Activated CD4-positive, alpha-beta memory T cell treated with anti-CD3 and anti-CD28 coated beads, Interleukin-2, amount 10 ng/mL, durations not matched to agents 7 days and 5 days (primary cell): ENCODE measurements at regions not wholly inside any gene's neighbourhood (a gene's known extent, or its start where the extent isn't known, plus 50 kb on each side); places are given as distances from the start of the nearest gene placed in this dataset.
"Not testable (repeated sequence)": the region's sequence is repeated elsewhere in the genome, so short reads cannot be mapped to it uniquely, and the experiment has no call there.

Experiments
- CTCF ChIA-PET: fragments of 350-600 bp; sonication (Branson Sonifier 250); formaldehyde crosslinking; loops from one replicate; lab custom pipeline; 2021; ENCODE audit warnings: antibody characterized with exemption, inconsistent platforms; lab: Charles Lee
- POLR2A ChIA-PET: fragments of 350-600 bp; sonication (Branson Sonifier 250); formaldehyde crosslinking; loops from one replicate; lab custom pipeline; 2021; ENCODE audit warnings: antibody characterized with exemption; lab: Charles Lee
- DNase-seq: peaks from one replicate; pipeline ENCODE4 v3.0.0-alpha.2; 2020
- H3K27ac Mint-ChIP-seq: one replicate; pipeline ENCODE4 v1.8.0; 2021; ENCODE audit warnings: mild to moderate bottlenecking, mixed read lengths
- H3K27me3 Mint-ChIP-seq: one replicate; pipeline ENCODE4 v1.8.0; 2021; ENCODE audit warnings: mixed read lengths
- H3K36me3 Mint-ChIP-seq: one replicate; pipeline ENCODE4 v1.8.0; 2021; ENCODE audit warnings: low read depth, mixed read lengths
- H3K4me1 Mint-ChIP-seq: one replicate; pipeline ENCODE4 v1.8.0; 2021; ENCODE audit warnings: mixed read lengths
- H3K4me3 Mint-ChIP-seq: one replicate; pipeline ENCODE4 v1.8.0; 2021; ENCODE audit warnings: mild to moderate bottlenecking, mixed read lengths
- H3K9me3 Mint-ChIP-seq: one replicate; pipeline ENCODE4 v1.8.0; 2021; ENCODE audit warnings: mixed read lengths

DNA sequence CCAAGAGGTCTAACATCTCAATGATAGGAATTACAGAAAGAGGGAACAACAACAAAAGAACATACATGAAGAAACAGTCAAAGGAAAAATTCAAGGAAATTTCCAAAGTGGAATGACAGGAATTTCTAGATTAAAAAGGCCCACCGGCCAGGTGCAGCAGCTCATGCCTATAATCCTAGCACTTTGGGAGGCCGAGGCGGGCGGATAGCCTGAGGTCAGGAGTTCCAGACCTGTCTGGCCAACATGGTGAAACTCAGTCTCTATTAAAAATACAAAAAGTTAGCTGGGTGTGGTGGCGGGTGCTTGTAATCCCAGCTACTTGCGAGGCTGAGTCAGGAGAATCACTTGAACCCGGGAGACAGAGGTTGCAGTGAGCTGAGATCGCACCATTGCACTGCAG, 277.2 kb upstream of the AMIGO2 start:
- H3K4me3 Mint-ChIP-seq, CTCF ChIA-PET: not testable (repeated sequence)

DNA sequence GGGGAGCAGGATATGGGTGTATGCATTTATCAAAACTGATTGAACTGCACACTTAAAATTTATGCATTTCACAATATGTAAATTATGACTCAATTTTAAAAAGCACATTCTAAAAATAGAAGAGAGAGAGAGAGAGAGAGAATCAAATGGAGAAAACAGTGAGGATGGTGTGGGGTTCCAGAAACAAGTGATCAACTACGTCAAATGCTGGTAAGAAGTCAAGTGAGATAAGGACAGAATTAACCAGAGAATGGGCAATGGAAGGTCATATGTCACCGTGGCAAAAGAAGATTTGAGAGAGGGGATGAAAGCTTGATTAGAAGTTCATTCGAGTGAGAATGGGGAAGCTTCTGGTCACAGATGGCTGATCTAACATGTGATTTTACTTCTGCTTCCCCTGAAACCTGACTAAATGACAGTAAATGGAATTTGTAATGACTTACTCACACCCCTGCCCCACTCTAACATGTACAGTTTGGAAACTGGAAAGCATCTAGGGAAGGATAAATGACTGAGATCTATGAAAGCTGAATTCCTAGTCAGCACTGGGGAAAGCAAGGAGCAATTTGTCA, 276.5 kb upstream of the AMIGO2 start:
- Mint-ChIP-seq H3K36me3 (peaks cover 24% of the 10 kb centered on the region), H3K27ac (peak overlapping the region; percentile 84), H3K27me3 (no peaks in the 10 kb centered on the region), H3K4me3 (peak overlapping the region; percentile 4), H3K4me1 (peaks cover 68% of the 10 kb centered on the region), H3K9me3 (peaks cover 11% of the 10 kb centered on the region)
- CTCF ChIA-PET, result interaction anchor here (0.8 to 1.7 kb wide), 3 partner anchors 11 to 337 kb away, joined by 3 to 5 read pairs (median 4); no protein-coding TSS in a partner anchor
- POLR2A ChIA-PET, result interaction anchor here (0.7 to 1.7 kb wide), 6 partner anchors 11 to 148 kb away, joined by 3 to 8 read pairs (median 4); no protein-coding TSS in a partner anchor
- DNase-seq, result no peak

More for the DNA sequence above, 277.2 kb upstream of the AMIGO2 start:
- not testable (repeated sequence) for DNase-seq, H3K27me3 Mint-ChIP-seq
- POLR2A ChIA-PET, result interaction anchor here (0.7 to 1.7 kb wide), 6 partner anchors 11 to 149 kb away, joined by 3 to 8 read pairs (median 4); no protein-coding TSS in a partner anchor
- peak overlapping the region; percentile 84 for H3K27ac Mint-ChIP-seq
- peaks cover 24% of the 10 kb centered on the region for H3K36me3 Mint-ChIP-seq
- H3K9me3 Mint-ChIP-seq, result peaks cover 11% of the 10 kb centered on the region
- H3K4me1 Mint-ChIP-seq, result peaks cover 71% of the 10 kb centered on the region

- Mint-ChIP-seq H3K27me3 (no peaks in the 10 kb centered on the region), H3K4me1 (peaks cover 70% of the 10 kb centered on the region), H3K36me3 (peaks cover 16% of the 10 kb centered on the region), H3K4me3 (peak overlapping the region; percentile 64), H3K9me3 (peaks cover 7% of the 10 kb centered on the region), H3K27ac (peak overlapping the region; percentile 73)
- CTCF ChIA-PET, result interaction anchor here (1.0 kb wide), 1 partner anchor 44 kb away, joined by 3 read pairs; no protein-coding TSS in a partner anchor
- no peak for DNase-seq
- POLR2A ChIA-PET, result interaction anchor here (0.7 to 0.8 kb wide), 2 partner anchors 44 to 137 kb away, joined by 3 read pairs; no protein-coding TSS in a partner anchor
Measured at GRCh38 chr12:47353508-47353907, 273.7 kb upstream of the AMIGO2 start.

DNA sequence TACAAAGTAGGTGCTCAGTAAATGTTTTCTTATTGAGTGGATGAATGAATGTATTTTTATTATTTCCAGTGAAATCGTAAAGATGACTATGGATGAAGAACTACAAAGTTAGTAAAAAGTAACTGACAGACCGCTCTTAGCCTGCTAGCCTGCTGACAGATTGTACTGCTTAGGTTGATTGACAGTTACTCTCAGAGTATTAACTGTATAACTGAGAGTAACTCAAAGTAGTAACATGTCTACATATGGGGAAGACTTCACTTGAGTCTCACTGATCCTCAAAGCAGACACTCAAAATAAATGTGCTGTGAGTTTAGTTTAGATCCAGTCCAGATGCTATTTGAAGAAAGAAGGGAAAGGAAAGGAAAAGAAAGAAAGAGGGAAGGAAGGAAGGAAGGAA, 272.3 kb upstream of the AMIGO2 start:
- Mint-ChIP-seq H3K36me3 (peaks cover 13% of the 10 kb centered on the region), H3K9me3 (peaks cover 4% of the 10 kb centered on the region), H3K27ac (peak overlapping the region; percentile 37), H3K4me3 (no peak overlapping the region), H3K4me1 (peaks cover 62% of the 10 kb centered on the region), H3K27me3 (no peaks in the 10 kb centered on the region)
- CTCF ChIA-PET, result no interaction called here
- POLR2A ChIA-PET, result interaction anchor here (1.5 kb wide), 1 partner anchor 136 kb away, joined by 5 read pairs; no protein-coding TSS in a partner anchor
- no peak for DNase-seq

DNA sequence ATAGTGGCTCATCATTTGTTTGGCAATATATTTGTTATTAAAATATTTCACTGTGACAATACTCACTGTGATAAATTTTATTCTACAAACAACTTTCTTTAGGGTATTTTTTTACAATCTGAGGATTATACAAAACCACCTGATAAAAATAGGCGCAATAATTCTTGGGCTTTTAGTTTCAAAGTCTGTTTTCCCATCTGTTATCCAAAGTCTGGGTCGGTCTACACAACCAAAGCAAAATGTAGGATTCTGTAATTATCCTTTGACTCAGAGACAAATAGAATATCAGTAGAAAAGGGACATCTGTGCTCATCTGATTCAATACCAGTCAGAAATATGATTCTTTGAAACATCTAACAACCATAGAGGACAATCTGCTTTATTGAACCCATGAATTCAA, 271.8 kb upstream of the AMIGO2 start:
- H3K27ac Mint-ChIP-seq, result no peak overlapping the region
- peaks cover 10% of the 10 kb centered on the region for H3K36me3 Mint-ChIP-seq
- peaks cover 57% of the 10 kb centered on the region for H3K4me1 Mint-ChIP-seq
- no peak overlapping the region for H3K4me3 Mint-ChIP-seq
- no peak for DNase-seq
- H3K9me3 Mint-ChIP-seq, result peaks cover 4% of the 10 kb centered on the region
- POLR2A ChIA-PET, result interaction anchor here (1.5 kb wide), 1 partner anchor 135 kb away, joined by 5 read pairs; no protein-coding TSS in a partner anchor
- H3K27me3 Mint-ChIP-seq, result no peaks in the 10 kb centered on the region
- CTCF ChIA-PET, result no interaction called here

DNA sequence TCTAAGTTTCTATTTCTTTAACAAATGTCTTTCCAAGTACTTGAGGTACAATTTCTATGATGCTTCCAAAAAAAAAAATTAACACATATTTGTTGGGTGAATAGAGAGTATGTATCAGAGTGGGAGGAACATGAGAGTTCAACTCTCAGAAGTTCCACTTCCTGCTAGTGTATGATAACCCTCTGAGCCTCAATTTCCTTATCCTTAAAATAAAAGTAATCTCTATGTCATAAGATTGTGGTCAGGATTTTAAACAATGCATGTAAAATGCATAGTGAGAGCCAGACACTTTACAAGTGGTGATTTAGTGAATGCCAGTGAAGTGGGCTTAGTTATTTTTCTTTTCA, 270.3 kb upstream of the AMIGO2 start:
- Mint-ChIP-seq H3K36me3 (peaks cover 6% of the 10 kb centered on the region), H3K27me3 (no peaks in the 10 kb centered on the region), H3K27ac (peak overlapping the region; percentile 81), H3K9me3 (peaks cover 4% of the 10 kb centered on the region), H3K4me3 (peak overlapping the region; percentile 2), H3K4me1 (peaks cover 44% of the 10 kb centered on the region)
- CTCF ChIA-PET, result no interaction called here
- DNase-seq, result no peak
- POLR2A ChIA-PET, result interaction anchor here (0.7 kb wide), 1 partner anchor 27 kb away, joined by 3 read pairs; no protein-coding TSS in a partner anchor

- ChIA-PET POLR2A (interaction anchor here (0.7 kb wide), 1 partner anchor 28 kb away, joined by 3 read pairs; no protein-coding TSS in a partner anchor), CTCF (no interaction called here)
- Mint-ChIP-seq H3K4me3 (peak overlapping the region; percentile 2), H3K27me3 (no peaks in the 10 kb centered on the region), H3K9me3 (peaks cover 4% of the 10 kb centered on the region), H3K36me3 (peaks cover 6% of the 10 kb centered on the region), H3K4me1 (peaks cover 44% of the 10 kb centered on the region), H3K27ac (peak overlapping the region; percentile 81)
- no peak for DNase-seq
Measured at GRCh38 chr12:47349137-47350061, 269.6 kb upstream of the AMIGO2 start.

DNA sequence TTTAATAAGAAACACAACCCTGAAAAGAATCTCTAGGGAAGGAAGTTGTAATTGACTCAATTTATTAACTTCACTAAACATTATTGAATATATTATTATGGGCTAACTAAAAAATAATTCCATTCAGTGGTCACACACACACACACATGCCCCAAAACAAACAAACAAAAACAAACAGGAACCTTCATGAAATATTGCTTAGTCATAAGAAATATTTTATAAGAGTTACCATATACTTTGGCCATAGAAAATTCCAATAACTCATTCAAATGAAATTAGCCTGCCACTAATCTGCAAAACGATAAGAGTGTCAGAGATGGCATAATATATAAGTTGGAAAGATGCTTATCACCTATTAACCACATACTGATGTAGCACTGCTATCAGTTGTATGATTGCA, 268.4 kb upstream of the AMIGO2 start:
- POLR2A ChIA-PET, result no interaction called here
- Mint-ChIP-seq H3K4me1 (peaks cover 37% of the 10 kb centered on the region), H3K27me3 (no peaks in the 10 kb centered on the region), H3K4me3 (no peak overlapping the region), H3K9me3 (no peaks in the 10 kb centered on the region), H3K36me3 (no peaks in the 10 kb centered on the region), H3K27ac (no peak overlapping the region)
- DNase-seq, result no peak
- CTCF ChIA-PET, result no interaction called here

GRCh38 chr12:47346251-47347019, 266.7 kb upstream of the AMIGO2 start:
- Mint-ChIP-seq H3K4me3 (no peak overlapping the region), H3K27ac (no peak overlapping the region), H3K36me3 (no peaks in the 10 kb centered on the region), H3K9me3 (no peaks in the 10 kb centered on the region), H3K4me1 (peaks cover 27% of the 10 kb centered on the region), H3K27me3 (no peaks in the 10 kb centered on the region)
- no peak for DNase-seq
- ChIA-PET CTCF (interaction anchor here (1.4 to 1.5 kb wide), 2 partner anchors 9 to 51 kb away, joined by 5 read pairs; no protein-coding TSS in a partner anchor), POLR2A (interaction anchor here (0.9 to 1.1 kb wide), 2 partner anchors 9 to 14 kb away, joined by 4 to 5 read pairs; no protein-coding TSS in a partner anchor)

GRCh38 chr12:47343684-47344567, 264.2 kb upstream of the AMIGO2 start:
- no peak for DNase-seq
- Mint-ChIP-seq H3K4me3 (no peak overlapping the region), H3K27ac (no peak overlapping the region), H3K4me1 (peaks cover 5% of the 10 kb centered on the region), H3K36me3 (peaks cover under 1% of the 10 kb centered on the region), H3K27me3 (no peaks in the 10 kb centered on the region), H3K9me3 (peaks cover under 1% of the 10 kb centered on the region)
- ChIA-PET CTCF (interaction anchor here (0.6 kb wide), 1 partner anchor 1718 kb away, joined by 3 read pairs; no protein-coding TSS in a partner anchor), POLR2A (no interaction called here)

- H3K27me3 Mint-ChIP-seq, result no peaks in the 10 kb centered on the region
- ChIA-PET POLR2A (interaction anchor here (1.0 kb wide), 1 partner anchor 21 kb away, joined by 4 read pairs; no protein-coding TSS in a partner anchor), CTCF (no interaction called here)
- H3K9me3 Mint-ChIP-seq, result peaks cover 16% of the 10 kb centered on the region
- H3K4me1 Mint-ChIP-seq, result peaks cover 5% of the 10 kb centered on the region
- H3K27ac Mint-ChIP-seq, result no peak overlapping the region
- peaks cover 10% of the 10 kb centered on the region for H3K36me3 Mint-ChIP-seq
- no peak for DNase-seq
- H3K4me3 Mint-ChIP-seq, result no peak overlapping the region
Measured at GRCh38 chr12:47340411-47341015, 260.8 kb upstream of the AMIGO2 start.
